GM19468 (cell line): ENCODE measurements at regions not wholly inside any gene's neighbourhood (a gene's known extent, or its start where the extent isn't known, plus 50 kb on each side); places are given as distances from the start of the nearest gene placed in this dataset.
A peak's percentile ranks its signal among the peaks of the same experiment; 100 is the strongest.
"Not testable (repeated sequence)": the region's sequence is repeated elsewhere in the genome, so short reads cannot be mapped to it uniquely, and the experiment has no call there.

Experiments used
- ATAC-seq: cut with Tn5 transposase; IDR thresholded peaks from one replicate; pipeline ENCODE4 v1.9.1; 2021; ENCODE audit warnings: mild to moderate bottlenecking, moderate library complexity, moderate number of reproducible peaks; ENCODE audit not compliant: unreplicated experiment; ENCODE audit errors: extremely low read depth

DNA sequence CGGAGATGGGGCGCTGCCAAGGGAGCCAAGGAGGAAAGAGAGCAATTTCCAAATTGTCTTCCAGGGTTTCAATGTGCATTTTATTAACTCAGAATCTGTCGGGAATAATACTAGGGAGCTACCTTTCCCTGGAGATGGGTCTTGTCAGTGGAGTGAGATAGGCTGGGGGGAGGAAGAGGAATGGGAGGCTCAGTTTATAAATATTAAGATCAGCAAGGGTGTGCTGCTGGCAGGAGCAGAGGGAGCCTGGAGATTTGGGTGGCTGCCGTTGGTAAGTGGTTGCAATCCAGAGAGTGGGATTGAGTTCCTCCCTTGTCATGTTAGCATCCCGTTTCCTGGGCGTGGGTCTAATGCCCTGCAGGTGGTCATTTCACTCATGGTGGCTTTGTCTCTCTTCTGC lies 89.9 kb upstream of the ZNG1F start:
- not testable (repeated sequence) for ATAC-seq

DNA sequence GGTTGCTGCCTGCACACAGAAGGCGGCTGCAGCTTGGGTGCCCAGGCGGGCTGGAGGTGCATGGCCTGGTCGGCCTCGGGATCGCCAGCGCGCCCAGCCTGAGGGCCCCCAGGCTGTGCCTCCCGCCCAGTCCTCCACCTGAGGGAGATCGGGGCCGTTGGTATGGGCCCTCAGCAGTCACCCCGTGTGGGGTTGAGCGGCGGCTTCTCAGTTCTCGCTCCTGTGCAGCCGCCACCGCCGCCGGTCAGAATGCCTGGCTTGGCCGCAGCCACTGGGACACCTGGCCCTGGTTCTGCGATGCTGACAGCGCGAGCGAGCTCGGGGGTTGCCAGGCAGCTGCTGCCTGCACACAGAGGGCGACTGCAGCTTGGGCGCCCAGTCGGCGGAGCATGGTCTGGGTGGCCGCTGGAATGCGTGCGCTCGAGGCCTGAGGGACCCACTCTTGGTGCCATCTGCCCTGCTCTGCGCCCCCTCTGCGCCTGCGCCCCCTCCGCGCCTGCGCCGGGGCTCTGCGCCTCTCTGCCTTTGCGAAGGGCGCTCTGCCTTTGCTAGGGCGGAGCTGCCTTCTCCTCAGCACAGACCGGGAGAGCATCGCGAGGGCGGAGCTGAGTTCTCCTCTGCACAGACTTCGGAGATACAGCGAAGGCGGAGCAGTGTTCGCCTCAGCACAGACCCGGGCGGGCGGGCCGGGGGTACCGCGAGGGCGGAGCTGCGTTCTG lies 84.6 kb upstream of the ZNG1F start:
- ATAC-seq, result peak; percentile 100

DNA sequence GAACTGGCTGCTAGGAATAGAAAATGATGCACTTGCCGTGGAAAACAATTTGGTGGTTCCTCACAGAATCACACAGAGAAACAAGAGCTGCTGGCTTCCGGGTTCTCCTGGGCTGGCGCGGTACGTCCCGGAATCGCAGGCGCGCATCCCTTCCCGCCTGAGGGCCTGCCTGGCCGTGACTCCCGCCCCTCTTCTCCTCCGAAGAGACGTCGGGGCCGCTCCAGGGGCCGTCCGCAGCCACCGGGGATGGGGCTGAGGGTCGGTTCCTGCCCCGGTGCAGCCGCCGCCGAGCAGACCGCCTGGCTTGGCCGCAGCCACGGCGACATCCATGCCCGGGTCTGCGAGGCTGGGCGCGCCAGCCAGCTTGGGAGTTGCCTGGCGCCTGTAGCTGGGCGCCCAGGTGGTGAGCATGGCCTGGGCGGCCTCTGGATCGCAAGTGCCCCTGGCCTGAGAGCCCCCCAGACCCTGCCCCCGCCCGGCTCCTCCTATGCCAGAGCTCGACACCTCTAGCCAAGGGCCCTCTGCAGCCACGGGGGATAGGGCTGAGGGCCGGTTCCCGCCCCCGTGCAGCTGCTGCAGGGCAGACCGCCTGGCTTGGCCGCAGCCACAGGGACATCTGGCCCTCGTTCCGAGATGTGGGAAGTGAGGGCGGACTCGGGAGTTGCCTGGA lies 83.9 kb upstream of the ZNG1F start:
- not testable (repeated sequence) for ATAC-seq

DNA sequence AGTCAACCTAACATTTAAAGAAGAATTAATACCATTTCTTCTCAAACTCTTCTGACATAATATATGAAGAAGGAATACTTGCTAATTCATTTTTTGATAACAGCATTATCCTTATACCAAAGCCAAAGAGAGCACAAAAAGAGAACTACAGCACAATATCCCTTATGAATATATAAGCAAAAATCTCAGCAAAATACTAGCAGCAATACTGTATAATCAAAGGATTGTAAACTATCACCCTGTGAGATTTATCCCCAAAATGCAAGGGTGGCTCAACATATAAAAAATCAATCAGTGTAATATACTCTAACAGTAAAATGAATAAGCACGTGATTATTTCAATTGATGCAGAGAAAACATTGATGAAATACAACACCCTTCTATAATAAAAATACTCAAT lies 81.9 kb upstream of the ZNG1F start:
- not testable (repeated sequence) for ATAC-seq

DNA sequence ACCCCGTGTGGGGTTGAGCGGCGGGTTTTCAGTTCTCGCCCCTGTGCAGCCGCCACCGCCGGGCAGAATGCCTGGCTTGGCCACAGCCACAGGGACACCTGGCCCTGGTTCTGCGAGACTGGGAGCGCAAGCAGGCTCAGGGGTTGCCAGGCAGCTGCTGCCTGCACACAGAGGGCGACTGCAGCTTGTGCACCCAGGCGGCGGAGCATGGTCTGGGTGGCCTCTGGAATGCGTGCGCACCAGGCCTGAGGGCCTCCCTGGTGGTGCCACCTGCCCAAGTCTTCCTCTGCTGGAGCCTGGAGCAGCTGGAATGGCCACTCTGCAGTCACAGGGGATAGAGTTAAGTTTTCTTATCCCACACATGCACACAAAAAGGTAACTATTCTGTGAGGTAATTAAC lies 80.4 kb upstream of the ZNG1F start:
- ATAC-seq, result not testable (repeated sequence)

DNA sequence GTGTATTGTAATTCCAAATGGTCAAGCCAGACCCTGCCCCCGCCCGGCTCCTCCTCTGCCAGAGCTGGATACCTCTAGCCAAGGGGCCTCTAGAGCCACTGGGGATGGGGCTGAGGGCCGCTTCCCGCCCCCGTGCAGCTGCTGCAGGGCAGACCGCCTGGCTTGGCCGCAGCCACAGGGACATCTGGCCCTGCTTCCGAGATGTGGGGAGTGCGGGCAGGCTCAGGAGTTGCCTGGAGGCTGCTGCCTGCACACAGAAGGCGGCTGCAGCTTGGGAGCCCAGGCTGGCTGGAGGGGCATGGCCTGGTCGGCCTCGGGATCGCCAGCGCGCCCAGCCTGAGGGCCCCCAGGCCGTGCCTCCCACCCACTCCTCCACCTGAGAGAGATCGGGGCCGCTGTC lies 79.9 kb upstream of the ZNG1F start:
- not testable (repeated sequence) for ATAC-seq

DNA sequence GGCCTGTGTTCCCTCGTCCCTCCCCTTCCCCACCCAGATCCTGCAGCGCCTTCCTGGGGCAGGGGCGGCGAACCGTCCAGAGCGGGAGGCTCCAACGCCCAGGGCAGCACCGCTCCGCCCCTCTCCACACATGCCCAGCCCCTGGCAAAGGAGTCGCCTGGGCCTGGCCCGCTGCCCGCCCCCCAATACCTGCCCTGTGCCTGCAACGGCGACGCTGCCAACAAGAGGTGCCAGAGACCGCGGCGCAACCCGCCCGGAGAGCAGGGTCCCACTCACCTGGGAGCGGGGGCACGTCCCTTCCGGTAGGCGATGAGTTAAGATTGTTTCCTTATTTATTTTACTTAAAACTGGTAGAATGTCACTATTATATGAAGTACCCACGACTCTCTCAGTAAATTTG lies 77.5 kb upstream of the ZNG1F start:
- ATAC-seq, result not testable (repeated sequence)

DNA sequence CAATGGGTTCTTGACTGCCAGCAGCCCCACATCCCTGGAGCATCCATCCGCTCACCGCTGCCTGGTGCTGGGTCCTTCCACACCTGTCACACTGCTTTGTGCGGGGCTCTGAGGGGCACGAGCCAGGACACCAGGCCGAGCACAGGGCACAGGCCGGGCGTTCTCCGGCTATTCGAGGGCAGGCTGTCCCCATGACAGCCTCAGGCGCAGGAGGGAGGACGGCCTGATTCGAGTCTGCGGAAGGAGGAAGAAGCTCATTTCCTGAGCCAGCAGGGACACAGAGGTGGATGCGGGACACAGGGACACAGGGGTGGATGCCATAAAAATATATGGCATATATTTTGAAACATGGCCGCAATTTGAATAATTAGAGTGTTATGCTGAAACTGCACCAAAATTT lies 76.9 kb upstream of the ZNG1F start:
- not testable (repeated sequence) for ATAC-seq

DNA sequence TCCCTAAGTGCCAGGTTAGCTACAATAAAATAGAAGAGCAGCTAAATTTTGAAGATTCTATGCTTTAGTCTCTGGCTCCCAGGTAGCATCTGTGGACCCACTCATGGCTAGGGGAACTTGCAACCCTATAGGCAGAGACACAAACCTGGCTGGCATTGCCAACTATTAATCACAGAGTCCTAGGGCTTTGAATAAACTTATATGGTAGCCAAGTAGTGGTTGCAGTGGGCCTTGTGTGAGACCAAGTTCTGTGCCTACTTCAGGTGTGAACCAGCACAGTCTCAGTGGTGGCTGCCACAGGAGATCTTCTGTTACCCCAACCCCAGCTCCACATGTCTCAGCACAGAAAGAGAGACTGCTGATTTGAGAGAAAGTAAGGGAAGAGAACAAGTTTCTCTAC lies 62.9 kb upstream of the ZNG1F start:
- not testable (repeated sequence) for ATAC-seq

DNA sequence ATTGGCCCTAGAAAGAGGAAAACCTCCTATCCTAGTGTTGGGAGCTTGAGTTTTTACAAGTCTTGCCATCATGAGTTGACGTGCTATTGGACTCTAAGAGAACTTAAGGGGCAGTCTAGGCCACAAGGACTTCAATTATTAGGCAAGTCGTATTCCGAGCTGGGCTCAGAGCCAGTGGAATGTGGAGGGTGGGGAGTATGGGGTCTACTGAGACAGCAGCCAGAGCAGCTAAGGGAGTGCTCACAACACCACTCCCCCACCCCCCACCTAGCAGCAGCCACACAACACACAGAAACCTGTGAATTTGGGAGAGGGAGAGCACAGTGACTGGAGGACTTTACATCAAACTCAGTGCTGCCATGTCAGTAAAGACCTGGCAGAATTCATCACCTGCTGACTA lies 62.0 kb upstream of the ZNG1F start:
- ATAC-seq, result not testable (repeated sequence)

DNA sequence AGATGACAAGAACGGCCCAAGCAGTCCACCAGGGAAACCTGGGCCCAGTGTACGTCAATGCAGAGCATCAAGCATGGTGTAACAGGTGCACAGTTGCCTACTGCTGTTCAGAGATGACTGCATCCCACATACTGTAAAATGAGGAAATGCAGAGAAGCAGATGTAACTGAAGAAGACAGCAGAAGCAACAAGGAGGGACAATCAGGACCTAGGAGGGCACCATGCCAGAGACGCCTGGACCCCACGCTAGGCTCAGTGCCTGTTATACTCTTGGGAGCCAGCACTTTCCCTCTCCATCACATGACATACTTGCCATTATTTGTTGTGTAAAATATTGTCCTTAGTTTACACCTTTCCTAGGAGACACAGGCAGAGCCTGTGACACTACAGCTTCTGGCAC lies 57.6 kb upstream of the ZNG1F start:
- ATAC-seq, result not testable (repeated sequence)
